OCI-LY3 (cell line): ENCODE measurements at regions not wholly inside any gene's neighbourhood (a gene's known extent, or its start where the extent isn't known, plus 50 kb on each side); places are given as distances from the start of the nearest gene placed in this dataset.

Experiments
- H2AFZ ChIP-seq: fragments of 200-600, 300-600 bp; shearing (Covaris generic); 2 replicates; pipeline ENCODE4 v1.6.0; 2014; ENCODE audit warnings: antibody characterized with exemption, low read depth, low read length
- H3K27ac ChIP-seq: fragments of 200-600, 300-600 bp; sonication (generic); 2 replicates; pipeline ENCODE4 v1.5.1; 2014; ENCODE audit warnings: mild to moderate bottlenecking, low read length, moderate library complexity, mixed read lengths
- H3K27me3 ChIP-seq: fragments of 200-600, 300-600 bp; sonication (generic); 2 replicates; pipeline ENCODE4 v1.6.1; 2014; ENCODE audit warnings: low read depth, low read length, mixed read lengths
- H3K36me3 ChIP-seq: fragments of 200-600, 300-600 bp; sonication (generic); replicated peaks from 2 replicates; pipeline ENCODE3; 2014; ENCODE audit warnings: low read depth, low read length, mixed read lengths
- H3K4me1 ChIP-seq: fragments of 300-600, 200-600 bp; sonication (generic); 2 replicates; pipeline ENCODE4 v1.6.1; 2014; ENCODE audit warnings: low read length, mixed read lengths
- H3K4me2 ChIP-seq: fragments of 200-600, 300-600 bp; sonication (generic); 2 replicates; pipeline ENCODE4 v1.6.1; 2014; ENCODE audit warnings: low read length, mixed read lengths
- H3K4me3 ChIP-seq: fragments of 300-600, 200-600 bp; sonication (generic); 2 replicates; pipeline ENCODE4 v1.5.1; 2014; ENCODE audit warnings: antibody characterized with exemption, mild to moderate bottlenecking, low read length, moderate library complexity
- H3K79me2 ChIP-seq: fragments of 300-600, 200-600 bp; shearing (Covaris generic); 2 replicates; pipeline ENCODE4 v1.6.1; 2014; ENCODE audit warnings: mild to moderate bottlenecking, low read length, mixed read lengths
- H3K9ac ChIP-seq: fragments of 300-600, 200-600 bp; shearing (Covaris generic); 2 replicates; pipeline ENCODE4 v1.6.0; 2014; ENCODE audit warnings: mild to moderate bottlenecking, low read length, moderate library complexity
- H3K9me3 ChIP-seq: fragments of 200-600, 300-600 bp; shearing (Covaris generic); 2 replicates; pipeline ENCODE4 v1.6.1; 2014; ENCODE audit warnings: low read length, mixed read lengths; ENCODE audit not compliant: insufficient read depth
- H4K20me1 ChIP-seq: fragments of 200-600, 300-600 bp; sonication (generic); 2 replicates; pipeline ENCODE4 v1.6.1; 2016; ENCODE audit warnings: low read length, mixed read lengths; ENCODE audit not compliant: insufficient read depth
- CTCF ChIP-seq: fragments of 200-600, 300-600 bp; sonication (generic); IDR thresholded peaks from 2 replicates; pipeline ENCODE4 v1.5.1; 2014; ENCODE audit warnings: antibody characterized with exemption, low read length, low read depth
- EZH2phosphoT487 ChIP-seq: fragments of 200-600 bp; shearing (Covaris generic); IDR thresholded peaks from 2 replicates; pipeline ENCODE4 v1.6.1; 2018; ENCODE audit warnings: antibody characterized with exemption, mixed run types, low read depth

DNA sequence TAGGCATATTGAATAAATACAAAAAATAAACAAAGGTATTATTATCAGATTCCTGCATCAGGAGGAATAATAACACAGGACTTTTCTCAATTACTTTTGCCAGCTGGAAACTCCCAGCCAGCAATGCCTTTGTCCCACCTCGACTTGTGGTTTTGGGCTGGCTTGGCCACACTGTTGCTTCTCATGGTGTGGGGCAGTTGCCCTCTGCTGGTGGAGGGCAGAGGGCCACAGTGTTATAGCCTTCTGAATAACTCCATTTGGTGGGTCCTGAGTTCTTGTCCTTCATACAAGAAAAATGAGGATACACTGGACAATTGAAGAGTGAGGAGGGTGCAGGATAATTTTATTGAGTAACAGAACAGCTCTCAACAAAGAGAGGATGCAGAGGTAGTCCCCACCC is 1206.0 kb upstream of the ADGRL3 start:
- Histone ChIP-seq H3K36me3 (peaks cover 3% of the 10 kb centered on the region), H3K4me1 (no peaks in the 10 kb centered on the region), H4K20me1 (no peaks in the 10 kb centered on the region), H2AFZ (no peak overlapping the region), H3K27me3 (no peaks in the 10 kb centered on the region), H3K79me2 (no peaks in the 10 kb centered on the region), H3K4me3 (no peak overlapping the region), H3K9me3 (no peaks in the 10 kb centered on the region), H3K4me2 (no peak overlapping the region), H3K9ac (no peak overlapping the region), H3K27ac (no peak overlapping the region)
- no peak for TF ChIP-seq EZH2phosphoT487
- peak; percentile 21 for TF ChIP-seq CTCF

- H3K4me2 ChIP-seq = no peak overlapping the region
- H3K9me3 ChIP-seq = peaks cover 5% of the 10 kb centered on the region; the same call in 1 of the 2 replicates
- H4K20me1 ChIP-seq = no peaks in the 10 kb centered on the region
- H3K27ac ChIP-seq = no peak overlapping the region
- H3K36me3 ChIP-seq = no peaks in the 10 kb centered on the region
- TF ChIP-seq EZH2phosphoT487 = no peak
- H2AFZ ChIP-seq = no peak overlapping the region
- H3K4me1 ChIP-seq = peaks cover 10% of the 10 kb centered on the region
- H3K27me3 ChIP-seq = no peaks in the 10 kb centered on the region
- no peaks in the 10 kb centered on the region for H3K79me2 ChIP-seq
- no peak overlapping the region for H3K4me3 ChIP-seq
- no peak overlapping the region for H3K9ac ChIP-seq
Measured at GRCh38 chr4:60002603-60003337, 1197.4 kb upstream of the ADGRL3 start.

GRCh38 chr4:60013464-60014184 is 1186.5 kb upstream of the ADGRL3 start:
- no peak for TF ChIP-seq EZH2phosphoT487
- Histone ChIP-seq H3K36me3 (no peaks in the 10 kb centered on the region), H3K27ac (no peak overlapping the region), H3K79me2 (no peaks in the 10 kb centered on the region), H4K20me1 (no peaks in the 10 kb centered on the region), H3K4me2 (no peak overlapping the region), H3K9ac (no peak overlapping the region), H3K27me3 (no peaks in the 10 kb centered on the region), H3K4me3 (no peak overlapping the region), H3K9me3 (no peaks in the 10 kb centered on the region), H2AFZ (no peak overlapping the region), H3K4me1 (no peaks in the 10 kb centered on the region)

GRCh38 chr4:60016971-60017370 is 1183.2 kb upstream of the ADGRL3 start:
- H2AFZ ChIP-seq = no peak overlapping the region
- H3K27ac ChIP-seq = no peak overlapping the region
- H3K9ac ChIP-seq = no peak overlapping the region
- no peaks in the 10 kb centered on the region for H4K20me1 ChIP-seq
- peaks cover 6% of the 10 kb centered on the region; the same call in 1 of the 2 replicates for H3K4me1 ChIP-seq
- H3K36me3 ChIP-seq = no peaks in the 10 kb centered on the region
- no peak overlapping the region for H3K4me2 ChIP-seq
- TF ChIP-seq CTCF (no peak), EZH2phosphoT487 (no peak)
- H3K27me3 ChIP-seq = no peaks in the 10 kb centered on the region
- H3K9me3 ChIP-seq = no peaks in the 10 kb centered on the region
- no peaks in the 10 kb centered on the region for H3K79me2 ChIP-seq
- no peak overlapping the region for H3K4me3 ChIP-seq

DNA sequence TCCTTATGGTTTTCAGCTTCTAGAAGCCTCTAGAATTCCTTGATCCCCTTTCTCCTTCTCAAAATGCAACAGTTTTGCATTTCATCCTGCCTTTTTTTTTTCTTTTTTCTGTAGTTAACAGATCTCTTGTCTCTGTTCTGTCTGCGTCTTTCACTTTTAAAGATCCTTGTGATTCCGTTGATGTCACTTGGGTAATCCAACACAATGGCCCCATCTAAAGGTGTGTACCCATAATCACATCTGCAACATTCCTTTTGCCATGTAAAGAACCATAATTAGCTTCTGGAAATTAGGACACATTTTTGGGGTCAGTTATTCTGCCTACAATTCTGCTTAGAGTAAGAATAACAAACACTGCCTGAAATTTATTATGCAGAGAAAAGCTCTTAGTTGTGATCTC is 1180.9 kb upstream of the ADGRL3 start:
- no peaks in the 10 kb centered on the region for H3K79me2 ChIP-seq
- H3K27me3 ChIP-seq = no peaks in the 10 kb centered on the region
- H3K9me3 ChIP-seq = no peaks in the 10 kb centered on the region
- no peak overlapping the region for H3K4me2 ChIP-seq
- H2AFZ ChIP-seq = no peak overlapping the region
- no peak overlapping the region for H3K27ac ChIP-seq
- H3K9ac ChIP-seq = no peak overlapping the region
- H3K36me3 ChIP-seq = no peaks in the 10 kb centered on the region
- H3K4me3 ChIP-seq = no peak overlapping the region
- TF ChIP-seq EZH2phosphoT487 = no peak
- 0 out of 2 replicates have a peak, but pooled peaks have one; percentile 9 for TF ChIP-seq CTCF
- H3K4me1 ChIP-seq = peaks cover 6% of the 10 kb centered on the region; the same call in 1 of the 2 replicates
- no peaks in the 10 kb centered on the region for H4K20me1 ChIP-seq
